Muscle of leg (tissue), 3 donors: ENCODE measurements at regions not wholly inside any gene's neighbourhood (a gene's known extent, or its start where the extent isn't known, plus 50 kb on each side); places are given as distances from the start of the nearest gene placed in this dataset.

ENCODE experiments used
- DNase-seq: peaks from one replicate; pipeline ENCODE4 v3.0.0; 2013
- H3K27ac ChIP-seq: one replicate; pipeline ENCODE4 v1.5.1; 2013; ENCODE audit warnings: mild to moderate bottlenecking, low read length, control low read depth
- H3K27me3 ChIP-seq: one replicate; pipeline ENCODE4 v1.6.1; 2013; ENCODE audit warnings: low read length; ENCODE audit not compliant: control insufficient read depth, insufficient read depth
- H3K36me3 ChIP-seq: one replicate; pipeline ENCODE4 v1.6.1; 2013; ENCODE audit warnings: low read length; ENCODE audit not compliant: control insufficient read depth, insufficient read depth
- H3K4me1 ChIP-seq: one replicate; pipeline ENCODE4 v1.6.1; 2013; ENCODE audit warnings: low read length; ENCODE audit not compliant: control insufficient read depth, insufficient read depth
- H3K4me3 ChIP-seq: one replicate; pipeline ENCODE4 v1.5.1; 2013; ENCODE audit warnings: low read length, control low read depth
- H3K9me3 ChIP-seq: replicated peaks from 2 replicates; pipeline ENCODE4 v1.6.1; 2013; ENCODE audit warnings: low read depth, low read length; ENCODE audit not compliant: control insufficient read depth
- WGBS: methylation state at CpG from one replicate; pipeline ENCODE4 v1.1.5; 2013; ENCODE audit warnings: missing lambda C conversion rate; ENCODE audit not compliant: insufficient coverage; 5-methylcytosine and 5-hydroxymethylcytosine counted together

DNA sequence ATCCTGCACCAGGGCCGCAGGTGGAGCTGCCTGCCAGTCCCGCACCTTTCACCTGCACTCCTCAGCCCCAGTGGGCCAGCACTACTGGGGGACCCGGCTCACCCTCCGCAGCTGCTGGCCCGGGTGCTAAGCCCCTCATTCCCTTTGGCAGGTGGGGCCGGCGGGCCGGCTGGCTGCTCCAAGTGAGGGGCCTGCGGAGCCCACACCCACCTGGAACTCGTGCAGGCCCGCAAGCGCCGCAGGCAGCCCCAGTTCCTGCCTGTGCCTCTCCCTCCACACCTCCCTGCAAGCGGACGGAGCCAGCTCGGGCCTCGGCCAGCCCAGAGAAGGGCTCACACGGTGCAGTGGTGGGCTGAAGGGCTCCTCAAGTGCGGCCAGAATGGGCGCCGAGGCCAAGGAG is 199.0 kb upstream of the HS3ST5 start:
- Histone ChIP-seq H3K4me1 (no peaks in the 10 kb centered on the region), H3K27ac (no peak overlapping the region), H3K27me3 (no peaks in the 10 kb centered on the region), H3K36me3 (no peaks in the 10 kb centered on the region), H3K4me3 (no peak overlapping the region), H3K9me3 (no peaks in the 10 kb centered on the region)
- DNase-seq = no peak
- 92% methylated on average over 11 of the region's 21 CpGs for WGBS

DNA sequence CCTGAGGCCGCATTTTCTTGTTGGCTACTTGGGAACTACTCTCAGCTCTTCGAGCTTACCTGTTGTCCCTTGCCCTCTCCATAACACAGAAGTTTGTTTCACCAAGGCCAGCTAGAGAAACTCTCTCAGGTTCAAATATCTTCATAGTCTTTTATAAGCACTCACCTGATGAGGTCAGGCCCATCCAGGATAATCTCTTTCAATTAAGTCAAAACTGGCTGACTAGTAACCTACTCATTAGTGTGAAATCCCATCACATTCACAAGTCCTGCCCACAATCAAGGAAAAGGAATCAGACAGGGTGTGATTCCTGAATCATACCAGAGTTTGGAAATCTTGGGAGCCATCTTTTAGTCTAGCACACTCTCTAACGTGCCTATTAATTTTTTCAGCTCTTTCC is 195.2 kb upstream of the HS3ST5 start:
- no peak overlapping the region for H3K27ac ChIP-seq
- H3K36me3 ChIP-seq = no peaks in the 10 kb centered on the region
- H3K4me1 ChIP-seq = no peaks in the 10 kb centered on the region
- 88% methylated on average over 2 of the region's 3 CpGs for WGBS
- no peak for DNase-seq
- H3K27me3 ChIP-seq = no peaks in the 10 kb centered on the region
- H3K9me3 ChIP-seq = no peaks in the 10 kb centered on the region
- no peak overlapping the region for H3K4me3 ChIP-seq

DNA sequence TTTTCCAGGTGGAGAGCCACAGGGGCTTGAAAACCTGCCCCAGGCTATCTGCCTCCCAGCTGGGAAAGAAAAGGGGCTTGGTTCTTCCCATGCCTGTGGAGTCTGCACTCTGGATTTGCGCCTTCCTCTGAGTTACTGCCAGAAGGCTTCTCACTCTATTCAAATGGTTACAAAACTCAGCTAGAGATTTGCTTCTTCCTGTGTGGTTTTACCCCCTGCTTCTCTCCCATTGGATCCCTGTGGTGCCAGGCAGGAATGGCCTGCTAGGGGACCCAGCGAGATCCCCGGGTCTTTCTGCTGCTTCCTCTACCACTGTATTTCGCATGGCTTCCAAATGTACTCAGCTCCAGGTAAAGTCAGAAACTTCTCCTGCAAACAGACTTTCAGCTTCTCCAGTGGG is 192.0 kb upstream of the HS3ST5 start:
- no peak for DNase-seq

DNA sequence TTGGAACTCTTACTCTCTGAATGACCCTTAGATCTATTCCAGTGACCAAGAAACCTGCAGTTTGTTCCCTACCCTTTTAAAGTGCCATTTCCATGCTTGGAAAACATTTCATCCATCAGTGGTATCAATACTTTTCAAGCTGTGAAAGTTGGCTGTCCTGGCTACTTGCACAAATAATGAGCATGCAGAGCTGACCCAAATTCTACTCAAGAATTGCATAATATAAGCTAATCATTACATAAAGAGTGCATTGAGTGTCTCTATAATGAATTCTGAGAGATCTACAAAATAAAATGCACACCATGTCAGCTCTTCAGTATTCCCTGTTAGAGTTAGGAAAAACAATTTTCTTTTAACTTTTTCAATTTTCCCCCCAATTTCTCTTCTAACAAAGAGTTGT is 181.3 kb upstream of the HS3ST5 start:
- H3K36me3 ChIP-seq = no peaks in the 10 kb centered on the region
- DNase-seq = no peak
- no peak overlapping the region for H3K4me3 ChIP-seq
- H3K27ac ChIP-seq = no peak overlapping the region
- no peaks in the 10 kb centered on the region for H3K9me3 ChIP-seq
- no peaks in the 10 kb centered on the region for H3K4me1 ChIP-seq
- H3K27me3 ChIP-seq = no peaks in the 10 kb centered on the region

More for the DNA sequence above, 192.0 kb upstream of the HS3ST5 start:
- 100% methylated on average over 1 of the region's 4 CpGs for WGBS
- no peaks in the 10 kb centered on the region for H3K4me1 ChIP-seq
- no peaks in the 10 kb centered on the region for H3K27me3 ChIP-seq
- no peak overlapping the region for H3K27ac ChIP-seq
- no peaks in the 10 kb centered on the region for H3K36me3 ChIP-seq
- no peak overlapping the region for H3K4me3 ChIP-seq
- H3K9me3 ChIP-seq = no peaks in the 10 kb centered on the region

DNA sequence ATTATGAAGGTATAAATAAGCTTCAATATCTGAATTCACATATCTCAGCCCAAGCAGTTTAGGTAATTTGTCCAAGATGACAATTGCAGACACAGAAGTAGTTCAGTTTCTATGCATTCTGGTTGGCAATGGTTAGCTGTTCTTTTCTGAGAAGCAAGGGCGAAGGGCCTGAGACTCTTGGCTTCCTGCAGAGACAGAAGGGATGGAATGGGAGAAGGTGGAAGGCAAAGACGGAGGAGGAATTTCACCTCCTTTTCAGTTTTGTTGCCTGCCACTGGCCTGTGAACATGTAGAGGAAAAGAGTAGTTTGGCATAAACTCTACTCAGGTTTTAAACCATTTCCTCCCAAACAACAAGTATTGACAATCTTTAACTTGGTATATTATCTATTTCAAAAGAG is 180.7 kb upstream of the HS3ST5 start:
- no CpG with 5 or more reads among the region's 2 CpGs for WGBS
- Histone ChIP-seq H3K4me1 (no peaks in the 10 kb centered on the region), H3K27me3 (no peaks in the 10 kb centered on the region), H3K27ac (no peak overlapping the region), H3K36me3 (no peaks in the 10 kb centered on the region), H3K4me3 (no peak overlapping the region), H3K9me3 (no peaks in the 10 kb centered on the region)
- peak; percentile 16 for DNase-seq

DNA sequence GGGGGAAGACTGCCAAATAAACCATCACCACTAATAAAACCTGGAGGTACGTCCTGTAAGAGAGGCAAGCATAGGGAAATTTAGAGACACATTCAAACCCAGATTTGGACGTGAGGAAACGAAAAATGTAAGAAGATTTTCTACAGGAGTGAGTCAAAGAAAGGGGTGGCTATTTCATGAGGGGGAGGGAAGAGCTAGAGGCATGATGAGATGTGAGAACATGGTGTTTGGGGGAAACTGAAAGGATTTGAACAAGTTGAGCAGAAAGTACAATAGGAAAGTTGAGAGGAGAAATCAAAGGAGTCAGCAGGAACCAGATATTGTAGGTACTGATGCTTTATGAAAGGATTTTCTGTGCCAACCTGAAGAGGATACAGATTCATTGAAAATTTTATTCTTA is 179.1 kb upstream of the HS3ST5 start:
- no peak for DNase-seq
- no peaks in the 10 kb centered on the region for H3K4me1 ChIP-seq
- no peak overlapping the region for H3K4me3 ChIP-seq
- no peak overlapping the region for H3K27ac ChIP-seq
- H3K9me3 ChIP-seq = no peaks in the 10 kb centered on the region
- no peaks in the 10 kb centered on the region for H3K36me3 ChIP-seq
- WGBS = 93% methylated on average over 2 of the region's 3 CpGs
- H3K27me3 ChIP-seq = no peaks in the 10 kb centered on the region

DNA sequence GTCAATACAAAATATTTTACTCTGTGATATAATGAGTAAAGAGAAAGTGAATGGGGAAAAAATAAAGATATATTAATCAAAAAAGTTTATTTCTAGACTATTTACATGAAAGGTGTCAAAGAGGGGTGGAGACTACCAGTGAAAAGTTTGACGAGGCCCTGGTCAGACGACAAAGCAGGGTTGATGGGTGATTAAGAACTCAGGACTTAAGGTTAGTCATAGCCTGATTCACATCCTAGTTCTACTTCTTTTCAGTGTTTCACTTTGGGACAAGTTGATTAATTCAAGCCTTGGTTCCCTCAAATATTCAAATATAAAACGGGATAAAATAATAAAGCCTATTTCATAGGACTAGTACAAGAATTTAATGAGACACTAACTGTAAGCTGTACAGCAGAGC is 178.2 kb upstream of the HS3ST5 start:
- H3K36me3 ChIP-seq = no peaks in the 10 kb centered on the region
- DNase-seq = no peak
- no peaks in the 10 kb centered on the region for H3K4me1 ChIP-seq
- H3K9me3 ChIP-seq = no peaks in the 10 kb centered on the region
- H3K4me3 ChIP-seq = no peak overlapping the region
- no peaks in the 10 kb centered on the region for H3K27me3 ChIP-seq
- WGBS = no CpG with 5 or more reads among the region's 3 CpGs
- H3K27ac ChIP-seq = no peak overlapping the region

DNA sequence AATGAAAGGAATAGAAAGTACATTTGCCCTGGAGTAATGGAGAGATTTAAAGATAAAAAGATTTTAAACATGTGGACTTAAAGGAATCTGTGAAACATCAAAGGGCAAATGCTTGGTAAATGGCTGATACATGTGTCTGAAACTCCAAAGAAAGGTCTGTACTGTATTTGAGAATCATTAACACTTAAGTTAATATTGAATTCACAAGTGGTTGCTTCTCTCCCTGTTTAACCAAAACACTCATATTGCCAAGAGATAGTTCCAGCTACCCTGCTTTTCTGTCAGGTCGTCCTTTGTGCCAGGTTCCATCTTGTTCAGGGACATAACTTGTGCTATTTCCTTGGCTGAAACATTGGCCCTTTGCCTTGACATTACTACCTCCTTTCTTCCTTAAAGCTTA is 171.3 kb upstream of the HS3ST5 start:
- DNase-seq = no peak
- H3K4me3 ChIP-seq = no peak overlapping the region
- WGBS = 44% methylated on average over 1 of the region's 1 CpG

DNA sequence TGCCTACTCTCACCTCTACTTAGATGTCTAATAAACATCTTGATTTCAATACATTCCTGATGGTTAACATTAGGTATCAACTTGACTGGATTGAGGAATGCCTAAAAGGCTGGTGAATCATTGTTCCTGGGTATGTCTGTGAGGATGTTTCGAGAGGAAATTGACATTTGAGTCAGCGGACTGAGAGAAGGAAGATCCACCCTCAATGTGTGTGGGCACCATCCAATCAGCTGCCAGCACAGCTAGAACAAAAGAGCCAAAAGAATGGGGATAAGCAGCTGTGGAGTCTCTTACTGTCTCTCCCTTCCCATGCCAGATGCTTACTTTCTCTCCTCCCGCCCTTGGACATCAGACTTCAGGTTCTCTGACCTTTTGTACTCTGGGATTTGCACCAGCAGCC is 128.6 kb upstream of the HS3ST5 start:
- no peak overlapping the region for H3K4me3 ChIP-seq
- WGBS = 100% methylated on average over 1 of the region's 3 CpGs
- no peak for DNase-seq

More for the DNA sequence above, 171.3 kb upstream of the HS3ST5 start:
- Histone ChIP-seq H3K9me3 (no peaks in the 10 kb centered on the region), H3K27me3 (no peaks in the 10 kb centered on the region), H3K36me3 (no peaks in the 10 kb centered on the region), H3K4me1 (no peaks in the 10 kb centered on the region), H3K27ac (no peak overlapping the region)

DNA sequence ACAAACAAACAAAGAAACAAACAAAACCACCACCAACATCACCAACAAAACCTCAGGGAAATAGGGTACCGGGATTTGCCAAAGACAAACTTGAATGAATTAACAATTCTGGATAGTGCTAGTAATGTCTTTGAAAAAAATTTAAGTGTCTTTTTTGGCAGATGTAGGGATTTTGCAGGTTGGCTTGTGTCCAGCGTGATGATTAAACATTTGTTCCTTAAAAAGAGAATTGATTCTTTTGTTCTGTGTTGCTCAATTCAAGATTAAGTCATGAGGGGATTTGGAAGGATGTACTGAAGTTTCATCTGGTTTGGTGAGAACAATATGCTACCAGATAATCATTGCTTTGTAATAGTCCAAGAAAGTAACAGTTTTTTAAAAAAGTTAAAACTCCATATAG is 125.1 kb upstream of the HS3ST5 start:
- peak; percentile 11 for DNase-seq
- H3K36me3 ChIP-seq = no peaks in the 10 kb centered on the region

More for the DNA sequence above, 128.6 kb upstream of the HS3ST5 start:
- H3K4me1 ChIP-seq = no peaks in the 10 kb centered on the region
- H3K9me3 ChIP-seq = no peaks in the 10 kb centered on the region
- H3K36me3 ChIP-seq = no peaks in the 10 kb centered on the region
- no peaks in the 10 kb centered on the region for H3K27me3 ChIP-seq
- H3K27ac ChIP-seq = no peak overlapping the region

DNA sequence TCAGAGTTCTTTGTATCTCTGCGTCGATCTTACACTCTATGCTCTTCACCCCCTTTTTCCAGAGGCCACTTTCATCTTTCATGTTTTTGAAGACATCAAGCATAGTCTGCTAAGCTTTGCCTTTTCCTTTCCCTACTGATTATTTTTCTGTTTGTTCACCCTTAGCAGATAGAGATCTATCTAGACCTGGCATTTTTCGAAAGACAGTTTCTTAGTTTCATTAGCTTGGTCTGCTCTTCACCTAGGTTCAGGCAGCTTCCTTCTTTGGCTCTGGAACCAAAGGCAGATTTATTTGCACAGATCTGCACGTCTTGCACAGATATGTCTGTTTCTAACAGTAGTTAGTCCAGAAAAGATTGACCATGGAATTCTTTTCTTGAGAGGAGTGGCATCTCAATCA is 122.7 kb upstream of the HS3ST5 start:
- no peak overlapping the region for H3K4me3 ChIP-seq
- WGBS = 90% methylated on average over 2 of the region's 4 CpGs
- no peaks in the 10 kb centered on the region for H3K9me3 ChIP-seq
- no peak overlapping the region for H3K27ac ChIP-seq
- H3K27me3 ChIP-seq = no peaks in the 10 kb centered on the region
- H3K4me1 ChIP-seq = no peaks in the 10 kb centered on the region
- no peaks in the 10 kb centered on the region for H3K36me3 ChIP-seq
- no peak for DNase-seq

More for the DNA sequence above, 125.1 kb upstream of the HS3ST5 start:
- Histone ChIP-seq H3K27ac (no peak overlapping the region), H3K9me3 (no peaks in the 10 kb centered on the region), H3K4me3 (no peak overlapping the region), H3K27me3 (no peaks in the 10 kb centered on the region), H3K4me1 (no peaks in the 10 kb centered on the region)
- no CpG with 5 or more reads among the region's 2 CpGs for WGBS
